H9 (cell line): ENCODE measurements at regions not wholly inside any gene's neighbourhood (a gene's known extent, or its start where the extent isn't known, plus 50 kb on each side); places are given as distances from the start of the nearest gene placed in this dataset.

Experiments
- DNase-seq: peaks from one replicate; pipeline ENCODE4 v3.0.0-alpha.2; 2017
- H2AFZ ChIP-seq: one replicate; pipeline ENCODE4 v1.6.1; 2013; ENCODE audit warnings: mild to moderate bottlenecking, low read length, control low read depth, moderate library complexity
- H2AK5ac ChIP-seq: 2 replicates; pipeline ENCODE4 v1.6.1; 2013; ENCODE audit warnings: low read length, control low read depth, mixed read lengths; ENCODE audit not compliant: insufficient read length
- H2BK120ac ChIP-seq: one replicate; pipeline ENCODE4 v1.6.1; 2013; ENCODE audit warnings: low read depth, mild to moderate bottlenecking, low read length, control low read depth, inconsistent platforms; ENCODE audit not compliant: poor library complexity, severe bottlenecking
- H2BK12ac ChIP-seq: 2 replicates; pipeline ENCODE4 v1.6.1; 2013; ENCODE audit warnings: low read length, control low read depth, mixed read lengths, low read depth; ENCODE audit not compliant: insufficient read length
- H2BK15ac ChIP-seq: 2 replicates; pipeline ENCODE4 v1.6.1; 2013; ENCODE audit warnings: low read depth, low read length, control low read depth
- H2BK20ac ChIP-seq: one replicate; pipeline ENCODE4 v1.6.1; 2013; ENCODE audit warnings: low read depth, mild to moderate bottlenecking, low read length, control low read depth, inconsistent platforms; ENCODE audit not compliant: poor library complexity, severe bottlenecking
- H2BK5ac ChIP-seq: 2 replicates; pipeline ENCODE4 v1.6.1; 2013; ENCODE audit warnings: low read length, control low read depth, mixed read lengths; ENCODE audit not compliant: insufficient read length
- H3K14ac ChIP-seq: 2 replicates; pipeline ENCODE4 v1.6.1; 2013; ENCODE audit warnings: low read length, control low read depth; ENCODE audit not compliant: insufficient read depth
- H3K18ac ChIP-seq: 2 replicates; pipeline ENCODE4 v1.6.1; 2013; ENCODE audit warnings: low read depth, mild to moderate bottlenecking, mixed read lengths, low read length, control low read depth; ENCODE audit not compliant: insufficient read length
- H3K23ac ChIP-seq: 2 replicates; pipeline ENCODE4 v1.6.1; 2013; ENCODE audit warnings: low read length, control low read depth, mixed read lengths, low read depth; ENCODE audit not compliant: insufficient read length
- H3K23me2 ChIP-seq: 2 replicates; pipeline ENCODE4 v1.6.1; 2013; ENCODE audit warnings: low read depth, mild to moderate bottlenecking, mixed read lengths, low read length, control low read depth; ENCODE audit not compliant: insufficient read length, poor library complexity, severe bottlenecking
- H3K27ac ChIP-seq: 2 replicates; pipeline ENCODE4 v1.5.1; 2013; ENCODE audit warnings: low read length, control low read depth, mixed read lengths, low read depth; ENCODE audit not compliant: insufficient read length
- H3K27me3 ChIP-seq: 2 replicates; pipeline ENCODE4 v1.6.1; 2013; ENCODE audit warnings: low read length, control low read depth, inconsistent platforms; ENCODE audit not compliant: insufficient read depth
- H3K4ac ChIP-seq: 2 replicates; pipeline ENCODE4 v1.6.1; 2013; ENCODE audit warnings: low read depth, mild to moderate bottlenecking, control low read depth, inconsistent platforms, low read length, moderate library complexity
- H3K4me1 ChIP-seq: 2 replicates; pipeline ENCODE4 v1.6.1; 2013; ENCODE audit warnings: low read length, control low read depth, inconsistent platforms; ENCODE audit not compliant: insufficient read depth
- H3K4me2 ChIP-seq: 2 replicates; pipeline ENCODE4 v1.6.1; 2013; ENCODE audit warnings: low read length, control low read depth, mixed read lengths; ENCODE audit not compliant: insufficient read length, insufficient read depth
- H3K56ac ChIP-seq: 2 replicates; pipeline ENCODE4 v1.6.1; 2013; ENCODE audit warnings: low read depth, mild to moderate bottlenecking, mixed read lengths, low read length, control low read depth; ENCODE audit not compliant: insufficient read length
- H3K79me1 ChIP-seq: 2 replicates; pipeline ENCODE4 v1.6.1; 2013; ENCODE audit warnings: low read depth, mild to moderate bottlenecking, moderate library complexity, low read length, control low read depth, inconsistent platforms; ENCODE audit not compliant: insufficient read depth, poor library complexity, severe bottlenecking
- H3K79me2 ChIP-seq: 2 replicates; pipeline ENCODE4 v1.6.1; 2013; ENCODE audit warnings: low read length, control low read depth, inconsistent platforms; ENCODE audit not compliant: insufficient read depth
- H3K9ac ChIP-seq: 2 replicates; pipeline ENCODE4 v1.6.1; 2013; ENCODE audit warnings: low read length, control low read depth, mixed read lengths; ENCODE audit not compliant: insufficient read length; ENCODE audit errors: extremely low read depth
- H3K9me3 ChIP-seq: one replicate; pipeline ENCODE4 v1.6.1; 2013; ENCODE audit warnings: low read depth, low read length, inconsistent platforms; ENCODE audit not compliant: control insufficient read depth
- H3T11ph ChIP-seq: one replicate; pipeline ENCODE4 v1.6.1; 2013; ENCODE audit warnings: mild to moderate bottlenecking, low read length, control low read depth, inconsistent platforms
- H4K20me1 ChIP-seq: one replicate; pipeline ENCODE4 v1.6.1; 2013; ENCODE audit not compliant: control insufficient read depth, insufficient read length, insufficient read depth
- H4K5ac ChIP-seq: 2 replicates; pipeline ENCODE4 v1.6.1; 2013; ENCODE audit warnings: low read depth, mild to moderate bottlenecking, mixed read lengths, low read length, control low read depth; ENCODE audit not compliant: insufficient read length
- H4K8ac ChIP-seq: replicated peaks from 2 replicates; pipeline ENCODE4 v1.6.1; 2013; ENCODE audit warnings: low read length, control low read depth, mixed read lengths, low read depth; ENCODE audit not compliant: insufficient read length
- H4K91ac ChIP-seq: 2 replicates; pipeline ENCODE4 v1.6.1; 2013; ENCODE audit warnings: low read depth, mild to moderate bottlenecking, moderate library complexity, mixed read lengths, low read length, control low read depth; ENCODE audit not compliant: insufficient read length
- H3K27ac Mint-ChIP-seq, 3 experiments: 2 replicates in 2 of 3; 3 replicates in 1 of 3; pipeline ENCODE4 v1.8.0; 2020 to 2021; ENCODE audit warnings: mixed read lengths in 3 of 3, mild to moderate bottlenecking in 1 of 3, moderate library complexity in 1 of 3
- H3K27me3 Mint-ChIP-seq: 2 replicates; pipeline ENCODE4 v1.8.0; 2021; ENCODE audit warnings: low read depth, mild to moderate bottlenecking, moderate library complexity, mixed read lengths
- H3K36me3 Mint-ChIP-seq, 3 experiments: 2 replicates in 2 of 3; 3 replicates in 1 of 3; pipeline ENCODE4 v1.8.0; 2020 to 2021; ENCODE audit warnings: low read depth in 3 of 3, mixed read lengths in 3 of 3; ENCODE audit not compliant: insufficient read depth in 1 of 3
- H3K4me1 Mint-ChIP-seq, 2 experiments: 2 replicates each; pipeline ENCODE4 v1.8.0; 2020; ENCODE audit warnings: mixed read lengths in 2 of 2
- H3K4me3 Mint-ChIP-seq, 2 experiments: 2 replicates in 1 of 2; 3 replicates in 1 of 2; pipeline ENCODE4 v1.8.0; 2020 to 2021; ENCODE audit warnings: mild to moderate bottlenecking in 2 of 2, mixed read lengths in 2 of 2, moderate library complexity in 1 of 2
- H3K9me3 Mint-ChIP-seq, 2 experiments: 2 replicates in 1 of 2; 3 replicates in 1 of 2; pipeline ENCODE4 v1.8.0; 2020; ENCODE audit warnings: mild to moderate bottlenecking in 2 of 2, mixed read lengths in 2 of 2, moderate library complexity in 1 of 2
- CTCF ChIP-seq: fragments of 200-600 bp; sonication (generic); conservative IDR thresholded peaks from 3 replicates; pipeline ENCODE4 v1.8.0; 2021; ENCODE audit warnings: antibody characterized with exemption, mild to moderate bottlenecking
- WGBS: extraction: QIAGEN DNeasy Blood & Tissue Kit; methylation state at CpG from one replicate; pipeline ENCODE4 v1.1.7; 2013; ENCODE audit warnings: missing lambda C conversion rate, low lambda C conversion rate, mixed read lengths; ENCODE audit not compliant: insufficient read length; ENCODE audit errors: extremely low coverage; 5-methylcytosine and 5-hydroxymethylcytosine counted together

GRCh38 chr9:2243666-2244555 is 228.8 kb downstream of the SMARCA2 start:
- H3K4ac ChIP-seq: no peak overlapping the region
- no peak overlapping the region for H2BK5ac ChIP-seq
- no peak overlapping the region for H4K8ac ChIP-seq
- H3K27ac ChIP-seq: no peak overlapping the region
- H4K91ac ChIP-seq: no peak overlapping the region
- no peak overlapping the region for H3K23ac ChIP-seq
- H4K5ac ChIP-seq: no peak overlapping the region
- peaks cover 5% of the 10 kb centered on the region for H3K9me3 ChIP-seq
- no peak overlapping the region for H2BK15ac ChIP-seq
- Mint-ChIP-seq H3K36me3 (peaks cover 2 to 23% (median 11%) of the 10 kb centered on the region in 3 experiments; a peak in 6 of 7 replicates), H3K4me3 (no peak overlapping the region), H3K27me3 (no peaks in the 10 kb centered on the region; the same call in 1 of the 2 replicates), H3K9me3 (peaks cover 7% of the 10 kb centered on the region in 2 experiments), H3K4me1 (peaks cover 30 to 39% of the 10 kb centered on the region in 2 experiments), H3K27ac (no peak overlapping the region; a peak in 1 of 7 replicates)
- H3K14ac ChIP-seq: no peak overlapping the region
- H2BK20ac ChIP-seq: no peak overlapping the region
- H3T11ph ChIP-seq: no peak overlapping the region
- H3K79me1 ChIP-seq: no peaks in the 10 kb centered on the region
- no peak overlapping the region for H3K18ac ChIP-seq
- no peak for DNase-seq
- no peaks in the 10 kb centered on the region for H4K20me1 ChIP-seq
- no peak for TF ChIP-seq CTCF
- H3K23me2 ChIP-seq: peaks cover 7% of the 10 kb centered on the region
- H2AFZ ChIP-seq: no peak overlapping the region
- H3K9ac ChIP-seq: no peak overlapping the region
- no peak overlapping the region for H3K56ac ChIP-seq
- H3K4me2 ChIP-seq: no peak overlapping the region
- no peak overlapping the region for H2BK120ac ChIP-seq
- peaks cover 4% of the 10 kb centered on the region for H3K4me1 ChIP-seq
- no peaks in the 10 kb centered on the region for H3K27me3 ChIP-seq
- no CpG with 5 or more reads among the region's 7 CpGs for WGBS
- H3K79me2 ChIP-seq: no peaks in the 10 kb centered on the region
- H2BK12ac ChIP-seq: no peak overlapping the region
- no peak overlapping the region for H2AK5ac ChIP-seq
